GM12878 (cell line): ENCODE measurements at regions not wholly inside any gene's neighbourhood (a gene's known extent, or its start where the extent isn't known, plus 50 kb on each side); places are given as distances from the start of the nearest gene placed in this dataset.
A peak's percentile ranks its signal among the peaks of the same experiment; 100 is the strongest.
"Not testable (repeated sequence)": the region's sequence is repeated elsewhere in the genome, so short reads cannot be mapped to it uniquely, and the experiment has no call there.

ENCODE experiments used
- ATAC-seq: fragments of 200-7000 bp; cut with Tn5 transposase; 3 replicates; pipeline ENCODE4 v1.9.1; 2020; ENCODE audit warnings: mild to moderate bottlenecking, moderate library complexity
- BruUV-seq: library from RNA; stranded (reverse); fragments of 400-500 nt; replicated peaks from 2 replicates; lab custom pipeline; 2021; lab: Mats Ljungman, UMichigan
- CTCF ChIA-PET: fragments of 300-600 bp; sonication (Branson Sonifier 250); formaldehyde crosslinking; extraction: SDS; loops from one replicate; lab custom pipeline; 2021; ENCODE audit warnings: inconsistent platforms; lab: Yijun Ruan, JAX
- POLR2A ChIA-PET: fragments of 350-600 bp; formaldehyde crosslinking; extraction: SDS; loops from one replicate; lab custom pipeline; 2021; ENCODE audit warnings: inconsistent platforms; lab: Charles Lee
- RAD21 ChIA-PET: fragments of 300-600 bp; sonication (Branson Sonifier 250); formaldehyde crosslinking; loops from one replicate; lab custom pipeline; 2023; ENCODE audit warnings: antibody characterized with exemption; ENCODE audit not compliant: unreplicated experiment; lab: Charles Lee
- SMC1A ChIA-PET: fragments of 300-600 bp; sonication (Branson Sonifier 250); formaldehyde crosslinking; loops from one replicate; lab custom pipeline; 2023; ENCODE audit not compliant: unreplicated experiment, uncharacterized antibody; lab: Charles Lee
- DNase-seq: peaks from one replicate; pipeline ENCODE4 v3.0.0-alpha.2; 2011; ENCODE audit warnings: low read depth, low spot score
- FAIRE-seq: peaks from 3 replicates; lab custom pipeline; 2011; peaks lifted over from hg19 to GRCh38; lab: Jason Lieb, UNC
- H2AFZ ChIP-seq: 2 replicates; pipeline ENCODE4 v1.6.0; 2011; ENCODE audit warnings: low read depth, low read length, control low read depth; ENCODE audit not compliant: control insufficient read depth
- H3K27ac ChIP-seq: 2 replicates; pipeline ENCODE4 v1.5.1; 2011; ENCODE audit warnings: control low read depth; ENCODE audit not compliant: control insufficient read depth, insufficient read depth
- H3K27me3 ChIP-seq, 2 experiments: replicated peaks in 1 of 2; 2 replicates each; pipeline versions ENCODE4 v1.6.0 to v1.6.1; 2011; ENCODE audit warnings: low read length in 1 of 2; ENCODE audit not compliant: control insufficient read depth in 2 of 2, insufficient read depth in 2 of 2
- H3K36me3 ChIP-seq, 2 experiments: 2 replicates each; pipeline ENCODE4 v1.5.1; 2011; ENCODE audit warnings: low read length in 1 of 2; ENCODE audit not compliant: control insufficient read depth in 2 of 2, insufficient read depth in 2 of 2
- H3K4me1 ChIP-seq: 2 replicates; pipeline ENCODE4 v1.6.1; 2011; ENCODE audit warnings: mild to moderate bottlenecking, low read length, moderate library complexity, mixed read lengths; ENCODE audit not compliant: control insufficient read depth, insufficient read depth
- H3K4me2 ChIP-seq: 2 replicates; pipeline ENCODE4 v1.6.0; 2011; ENCODE audit warnings: control low read depth; ENCODE audit not compliant: control insufficient read depth, insufficient read depth
- H3K4me3 ChIP-seq: fragments of 200-600 bp; sonication (generic); 2 replicates; pipeline ENCODE4 v1.5.1; 2016
- H3K79me2 ChIP-seq: 2 replicates; pipeline ENCODE4 v1.6.0; 2011; ENCODE audit warnings: low read length; ENCODE audit not compliant: control insufficient read depth, insufficient read depth
- H3K9ac ChIP-seq: 2 replicates; pipeline ENCODE4 v1.8.0; 2011; ENCODE audit warnings: low read length, control low read depth, mixed read lengths; ENCODE audit not compliant: control insufficient read depth, insufficient read depth
- H3K9me3 ChIP-seq: replicated peaks from 3 replicates; pipeline ENCODE4 v1.5.1; 2011; ENCODE audit warnings: mild to moderate bottlenecking, low read length; ENCODE audit not compliant: control insufficient read depth, insufficient read depth
- H4K20me1 ChIP-seq: 2 replicates; pipeline ENCODE4 v1.6.0; 2011; ENCODE audit not compliant: control insufficient read depth, insufficient read depth
- BHLHE40 ChIP-seq, 2 experiments: fragments of 450-650 bp in 1 of 2; IDR thresholded peaks; 2 replicates each; pipeline ENCODE4 v1.6.1; 2011 to 2017; ENCODE audit warnings: low read depth in 2 of 2, borderline replicate concordance in 1 of 2, improper control_type of control experiment in 1 of 2, low read length in 1 of 2, mild to moderate bottlenecking in 1 of 2
- NFYB ChIP-seq: IDR thresholded peaks from 2 replicates; pipeline ENCODE4 v1.6.1; 2011; ENCODE audit warnings: low read depth, mild to moderate bottlenecking, low read length, improper control_type of control experiment, moderate library complexity; ENCODE audit not compliant: insufficient read depth
- SMAD5 ChIP-seq: IDR thresholded peaks from 2 replicates; pipeline ENCODE4 v1.6.1; 2016; ENCODE audit warnings: antibody characterized with exemption, low read depth
- ZNF24 ChIP-seq: fragments of 450-650 bp; IDR thresholded peaks from 2 replicates; pipeline ENCODE4 v1.6.1; 2017; ENCODE audit warnings: antibody characterized with exemption, mild to moderate bottlenecking
- WGBS: methylation state at CpG from one replicate; pipeline ENCODE4 v1.1.6; 2016; ENCODE audit warnings: low lambda C conversion rate; ENCODE audit not compliant: insufficient replicate concordance, insufficient coverage; ENCODE audit errors: missing lambda C conversion rate; 5-methylcytosine and 5-hydroxymethylcytosine counted together
- in situ Hi-C: fragments of 300-500 bp; cut with MboI; formaldehyde crosslinking; loops from 9 replicates; pipeline ENCODE4 v1.14.3; 2018; ENCODE audit warnings: mixed read lengths
- intact Hi-C: fragments of 100-400 bp; cut with micrococcal nuclease; formaldehyde crosslinking; loops from one replicate; pipeline ENCODE4 v1.14.2; 2022; ENCODE audit not compliant: unreplicated experiment
- TF ChIP-seq, protein P1 (sequence below): fragments of 150-350 bp; IDR thresholded peaks from 2 replicates; pipeline ENCODE4 v1.6.1; 2016; ENCODE audit warnings: low read depth, low read length

DNA sequence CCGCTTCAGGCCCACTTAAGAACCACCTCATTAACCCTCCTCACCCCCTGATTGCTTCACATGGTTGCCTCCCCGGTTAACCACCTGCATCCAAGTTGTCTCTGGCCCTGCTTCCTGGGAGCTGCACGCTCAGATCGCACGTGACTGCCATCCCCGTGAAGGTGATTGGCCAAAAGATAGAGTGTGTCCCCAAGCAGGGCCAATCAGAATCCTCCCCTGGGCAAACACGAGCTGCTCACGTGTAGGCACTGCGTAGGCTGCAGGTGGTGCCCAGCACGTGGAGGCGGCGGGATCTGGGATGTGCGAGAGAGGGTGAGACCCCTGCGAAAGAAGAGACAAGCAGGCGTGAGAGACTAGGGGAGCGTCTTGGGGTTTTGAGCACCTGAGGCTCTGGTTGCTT is 111.8 kb upstream of the CRHR1 start:
- ChIA-PET POLR2A (no interaction called here), SMC1A (no interaction called here), CTCF (interaction anchor here (0.6 kb wide), 1 partner anchor 357 kb away, joined by 4 read pairs; no protein-coding TSS in a partner anchor), RAD21 (no interaction called here)
- H3K79me2 ChIP-seq: no peaks in the 10 kb centered on the region
- FAIRE-seq (no peak), ATAC-seq (no peak), DNase-seq (no peak)
- no peak overlapping the region for H2AFZ ChIP-seq
- H3K4me3 ChIP-seq: no peak overlapping the region
- TF ChIP-seq SMAD5: no peak
- TF ChIP-seq BHLHE40 (IDR thresholded peaks at IDR 0.05; ENCODE audit: borderline replicate concordance in 1 of 2, low read depth in 2 of 2, low read length in 1 of 2): peak in 1 of 2 experiments; percentile 10; a peak in 1 of 4 replicates
- peak; percentile 35; the same call in 1 of the 2 replicates for TF ChIP-seq NFYB
- no peaks in the 10 kb centered on the region for H3K9me3 ChIP-seq
- H3K27me3 ChIP-seq: no peaks in the 10 kb centered on the region; a peak in 2 of 4 replicates
- no peak overlapping the region for H3K27ac ChIP-seq
- intact Hi-C loops: no loop called here
- H3K36me3 ChIP-seq: no peaks in the 10 kb centered on the region
- in situ Hi-C loops: no loop called here
- H3K4me2 ChIP-seq: no peak overlapping the region
- H3K4me1 ChIP-seq: no peaks in the 10 kb centered on the region
- no TSS peak for BruUV-seq
- H4K20me1 ChIP-seq: no peaks in the 10 kb centered on the region
- no peak overlapping the region for H3K9ac ChIP-seq
- 62% methylated on average over 15 of the region's 16 CpGs for WGBS

- in situ Hi-C loops (no loop called here), intact Hi-C loops (no loop called here)
- ChIA-PET RAD21 (no interaction called here), POLR2A (no interaction called here), SMC1A (no interaction called here), CTCF (interaction anchor here (0.6 kb wide), 1 partner anchor 357 kb away, joined by 4 read pairs; no protein-coding TSS in a partner anchor)
- Histone ChIP-seq H3K27ac (no peak overlapping the region), H2AFZ (no peak overlapping the region), H3K9ac (no peak overlapping the region), H3K9me3 (no peaks in the 10 kb centered on the region), H3K4me2 (no peak overlapping the region), H3K27me3 (no peaks in the 10 kb centered on the region; a peak in 1 of 4 replicates), H3K36me3 (no peaks in the 10 kb centered on the region), H3K79me2 (no peaks in the 10 kb centered on the region), H3K4me3 (no peak overlapping the region), H4K20me1 (no peaks in the 10 kb centered on the region), H3K4me1 (no peaks in the 10 kb centered on the region)
- peak; percentile 88 for TF ChIP-seq ZNF24
- TF ChIP-seq, protein P1, sequence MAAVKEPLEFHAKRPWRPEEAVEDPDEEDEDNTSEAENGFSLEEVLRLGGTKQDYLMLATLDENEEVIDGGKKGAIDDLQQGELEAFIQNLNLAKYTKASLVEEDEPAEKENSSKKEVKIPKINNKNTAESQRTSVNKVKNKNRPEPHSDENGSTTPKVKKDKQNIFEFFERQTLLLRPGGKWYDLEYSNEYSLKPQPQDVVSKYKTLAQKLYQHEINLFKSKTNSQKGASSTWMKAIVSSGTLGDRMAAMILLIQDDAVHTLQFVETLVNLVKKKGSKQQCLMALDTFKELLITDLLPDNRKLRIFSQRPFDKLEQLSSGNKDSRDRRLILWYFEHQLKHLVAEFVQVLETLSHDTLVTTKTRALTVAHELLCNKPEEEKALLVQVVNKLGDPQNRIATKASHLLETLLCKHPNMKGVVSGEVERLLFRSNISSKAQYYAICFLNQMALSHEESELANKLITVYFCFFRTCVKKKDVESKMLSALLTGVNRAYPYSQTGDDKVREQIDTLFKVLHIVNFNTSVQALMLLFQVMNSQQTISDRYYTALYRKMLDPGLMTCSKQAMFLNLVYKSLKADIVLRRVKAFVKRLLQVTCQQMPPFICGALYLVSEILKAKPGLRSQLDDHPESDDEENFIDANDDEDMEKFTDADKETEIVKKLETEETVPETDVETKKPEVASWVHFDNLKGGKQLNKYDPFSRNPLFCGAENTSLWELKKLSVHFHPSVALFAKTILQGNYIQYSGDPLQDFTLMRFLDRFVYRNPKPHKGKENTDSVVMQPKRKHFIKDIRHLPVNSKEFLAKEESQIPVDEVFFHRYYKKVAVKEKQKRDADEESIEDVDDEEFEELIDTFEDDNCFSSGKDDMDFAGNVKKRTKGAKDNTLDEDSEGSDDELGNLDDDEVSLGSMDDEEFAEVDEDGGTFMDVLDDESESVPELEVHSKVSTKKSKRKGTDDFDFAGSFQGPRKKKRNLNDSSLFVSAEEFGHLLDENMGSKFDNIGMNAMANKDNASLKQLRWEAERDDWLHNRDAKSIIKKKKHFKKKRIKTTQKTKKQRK: no peak
- no peak for ATAC-seq
- no TSS peak for BruUV-seq
- WGBS: 24% methylated on average over 5 of the region's 5 CpGs
- DNase-seq: no peak
- no peak for FAIRE-seq
Observed at GRCh38 chr17:45672792-45673191, 111.3 kb upstream of the CRHR1 start.

DNA sequence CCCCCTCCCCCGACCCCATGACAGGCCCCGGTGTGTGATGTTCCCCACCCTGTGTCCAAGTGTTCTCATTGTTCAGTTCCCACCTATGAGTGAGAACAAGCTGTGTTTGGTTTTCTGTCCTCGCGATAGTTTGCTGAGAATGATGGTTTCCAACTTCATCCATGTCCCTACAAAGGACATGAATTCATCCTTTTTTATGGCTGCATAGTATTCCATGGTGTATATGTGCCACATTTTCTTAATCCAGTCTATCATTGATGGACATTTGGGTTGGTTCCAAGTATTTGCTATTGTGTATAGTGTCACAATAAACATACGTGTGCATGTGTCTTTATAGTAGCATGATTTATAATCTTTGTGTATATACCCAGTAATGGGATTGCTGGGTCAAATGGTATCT is 110.4 kb upstream of the CRHR1 start:
- H3K4me1 ChIP-seq, H3K36me3 ChIP-seq, H3K4me2 ChIP-seq, SMC1A ChIA-PET, ATAC-seq, H3K79me2 ChIP-seq, intact Hi-C loops, DNase-seq, H2AFZ ChIP-seq, H3K9ac ChIP-seq, H3K4me3 ChIP-seq, in situ Hi-C loops, H3K27ac ChIP-seq, RAD21 ChIA-PET, BruUV-seq, CTCF ChIA-PET, FAIRE-seq, H3K9me3 ChIP-seq, H4K20me1 ChIP-seq, H3K27me3 ChIP-seq: not testable (repeated sequence)
- POLR2A ChIA-PET: interaction anchor here (0.6 kb wide), 1 partner anchor 781 kb away, joined by 4 read pairs; no protein-coding TSS in a partner anchor
- 55% methylated on average over 5 of the region's 5 CpGs for WGBS
